Left ventricle myocardium inferior (tissue), 1 donor: ENCODE measurements at regions not wholly inside any gene's neighbourhood (a gene's known extent, or its start where the extent isn't known, plus 50 kb on each side); places are given as distances from the start of the nearest gene placed in this dataset.
A peak's percentile ranks its signal among the peaks of the same experiment; 100 is the strongest.

Experiments used
- DNase-seq: peaks from one replicate; pipeline ENCODE4 v3.0.0-alpha.2; 2020
- H3K27ac ChIP-seq: fragments of 200-600 bp; replicated peaks from 2 replicates; pipeline ENCODE4 v1.8.0; 2021
- H3K27me3 ChIP-seq: fragments of 200-600 bp; 2 replicates; pipeline ENCODE4 v1.8.0; 2021; ENCODE audit warnings: low read depth
- H3K36me3 ChIP-seq: fragments of 200-600 bp; 2 replicates; pipeline ENCODE4 v1.8.0; 2021
- H3K4me1 ChIP-seq: fragments of 200-600 bp; 2 replicates; pipeline ENCODE4 v1.8.0; 2021
- H3K4me3 ChIP-seq: fragments of 200-600 bp; 2 replicates; pipeline ENCODE4 v1.8.0; 2021; ENCODE audit warnings: mild to moderate bottlenecking, moderate library complexity
- H3K9me3 ChIP-seq: fragments of 200-600 bp; replicated peaks from 2 replicates; pipeline ENCODE4 v1.8.0; 2021
- intact Hi-C: fragments of 100-400 bp; cut with micrococcal nuclease; formaldehyde crosslinking; loops from one replicate; pipeline ENCODE4 v1.11.0; 2022
- TF ChIP-seq, protein P1 (sequence below): fragments of 200-600 bp; IDR thresholded peaks from 2 replicates; pipeline ENCODE4 v1.8.0; 2021; ENCODE audit warnings: antibody characterized with exemption, mild to moderate bottlenecking, borderline replicate concordance
- donor health status: DM: no; HTN: yes; CAD: no; lungs with severe emphysema.

DNA sequence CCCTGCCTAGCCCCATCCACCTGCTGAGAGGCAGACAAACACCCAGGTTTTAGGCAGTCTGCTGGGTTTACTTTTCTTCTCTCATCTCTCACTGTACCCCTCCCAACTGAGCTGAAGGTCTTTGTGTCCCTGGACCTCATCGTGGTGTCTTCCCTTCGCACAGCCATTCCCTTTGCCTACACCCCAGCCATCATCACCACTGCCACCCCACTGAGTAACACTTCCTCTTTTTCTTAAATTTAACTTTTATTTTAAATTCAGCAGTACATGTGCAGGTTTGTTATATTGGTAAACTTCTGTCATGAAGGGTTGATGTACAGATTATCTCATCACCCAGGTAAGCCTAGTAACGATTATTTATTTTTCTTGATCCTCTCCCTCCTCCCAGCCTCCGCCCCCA lies 188.3 kb upstream of the MON1B start:
- no peaks in the 10 kb centered on the region for H3K27me3 ChIP-seq
- no peak for DNase-seq
- no peaks in the 10 kb centered on the region for H3K36me3 ChIP-seq
- TF ChIP-seq, protein P1, sequence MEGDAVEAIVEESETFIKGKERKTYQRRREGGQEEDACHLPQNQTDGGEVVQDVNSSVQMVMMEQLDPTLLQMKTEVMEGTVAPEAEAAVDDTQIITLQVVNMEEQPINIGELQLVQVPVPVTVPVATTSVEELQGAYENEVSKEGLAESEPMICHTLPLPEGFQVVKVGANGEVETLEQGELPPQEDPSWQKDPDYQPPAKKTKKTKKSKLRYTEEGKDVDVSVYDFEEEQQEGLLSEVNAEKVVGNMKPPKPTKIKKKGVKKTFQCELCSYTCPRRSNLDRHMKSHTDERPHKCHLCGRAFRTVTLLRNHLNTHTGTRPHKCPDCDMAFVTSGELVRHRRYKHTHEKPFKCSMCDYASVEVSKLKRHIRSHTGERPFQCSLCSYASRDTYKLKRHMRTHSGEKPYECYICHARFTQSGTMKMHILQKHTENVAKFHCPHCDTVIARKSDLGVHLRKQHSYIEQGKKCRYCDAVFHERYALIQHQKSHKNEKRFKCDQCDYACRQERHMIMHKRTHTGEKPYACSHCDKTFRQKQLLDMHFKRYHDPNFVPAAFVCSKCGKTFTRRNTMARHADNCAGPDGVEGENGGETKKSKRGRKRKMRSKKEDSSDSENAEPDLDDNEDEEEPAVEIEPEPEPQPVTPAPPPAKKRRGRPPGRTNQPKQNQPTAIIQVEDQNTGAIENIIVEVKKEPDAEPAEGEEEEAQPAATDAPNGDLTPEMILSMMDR: no peak
- H3K9me3 ChIP-seq: no peaks in the 10 kb centered on the region
- no peak overlapping the region for H3K4me3 ChIP-seq
- no peaks in the 10 kb centered on the region for H3K4me1 ChIP-seq
- intact Hi-C loops: no loop called here
- no peak overlapping the region for H3K27ac ChIP-seq

DNA sequence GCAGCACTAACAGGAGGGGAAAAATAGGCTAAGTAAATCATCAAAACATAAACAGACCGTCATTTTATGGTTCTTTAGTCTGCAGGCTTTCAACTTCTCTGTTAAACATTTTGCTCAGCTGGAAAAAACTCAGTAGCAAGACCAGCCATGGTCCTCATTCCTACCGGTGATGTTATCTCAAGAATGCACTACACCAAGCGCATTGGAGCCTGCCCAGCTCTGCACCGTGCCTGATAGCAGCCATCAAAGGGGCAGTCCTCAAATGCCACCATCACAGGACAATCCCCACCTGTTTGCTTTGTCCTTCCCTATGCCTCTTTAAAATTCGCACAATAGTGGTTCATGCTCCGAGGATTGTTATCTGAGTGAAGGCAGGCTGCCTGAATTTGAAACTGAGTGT lies 181.5 kb upstream of the MON1B start:
- DNase-seq: peak; percentile 19

DNA sequence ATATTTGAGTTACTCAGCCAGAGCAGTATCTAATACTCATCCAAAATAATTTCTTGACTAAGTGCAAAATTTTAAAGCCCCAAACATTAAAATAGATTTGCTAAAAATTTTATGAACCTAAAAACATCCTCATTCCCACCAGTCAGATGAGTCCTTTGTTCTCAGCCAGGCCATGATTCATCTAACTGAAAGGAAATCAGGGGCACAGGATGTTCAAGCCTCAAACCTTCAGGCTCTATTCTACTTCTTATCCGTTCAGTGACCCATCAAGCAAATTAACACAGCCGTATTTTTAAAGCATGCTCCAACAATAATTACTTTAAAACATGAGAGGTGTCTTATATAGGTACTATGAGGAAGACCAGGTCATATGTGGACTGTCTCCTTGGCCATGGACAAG lies 176.5 kb upstream of the MON1B start:
- H3K9me3 ChIP-seq: peaks cover 15% of the 10 kb centered on the region
- no peak overlapping the region for H3K4me3 ChIP-seq
- intact Hi-C loops: no loop called here
- DNase-seq: no peak
- no peaks in the 10 kb centered on the region for H3K27me3 ChIP-seq
- no peaks in the 10 kb centered on the region for H3K4me1 ChIP-seq
- no peak overlapping the region for H3K27ac ChIP-seq
- TF ChIP-seq, protein P1: no peak
- no peaks in the 10 kb centered on the region for H3K36me3 ChIP-seq

More for the DNA sequence above, 181.5 kb upstream of the MON1B start:
- intact Hi-C loops: no loop called here
- Histone ChIP-seq H3K27me3 (no peaks in the 10 kb centered on the region), H3K36me3 (no peaks in the 10 kb centered on the region), H3K27ac (peak overlapping the region; percentile 30), H3K4me1 (no peaks in the 10 kb centered on the region), H3K9me3 (peaks cover 15% of the 10 kb centered on the region), H3K4me3 (no peak overlapping the region)
- TF ChIP-seq, protein P1: no peak

DNA sequence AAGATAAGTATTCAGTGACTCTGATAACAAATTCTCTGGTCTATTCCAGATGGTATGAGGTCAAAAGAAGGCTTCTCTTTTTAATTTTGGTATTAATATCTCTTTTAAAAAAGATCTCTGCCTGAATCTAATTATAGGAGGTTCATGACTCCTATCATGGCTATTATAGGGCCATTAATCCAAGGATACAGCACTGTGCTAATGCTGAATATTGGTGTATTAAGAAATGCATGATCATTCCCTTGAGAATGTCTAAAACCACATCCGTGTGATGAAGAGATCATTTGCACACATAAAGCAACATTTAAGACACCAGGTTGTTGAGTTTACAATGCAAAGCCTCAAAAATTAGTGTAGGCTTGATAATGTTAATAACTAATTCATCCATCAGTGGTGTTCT lies 160.4 kb upstream of the MON1B start:
- Histone ChIP-seq H3K9me3 (peaks cover 9% of the 10 kb centered on the region), H3K4me3 (no peak overlapping the region), H3K4me1 (no peaks in the 10 kb centered on the region), H3K27me3 (no peaks in the 10 kb centered on the region), H3K27ac (no peak overlapping the region), H3K36me3 (no peaks in the 10 kb centered on the region)
- intact Hi-C loops: no loop called here
- DNase-seq: no peak
- TF ChIP-seq, protein P1: no peak

DNA sequence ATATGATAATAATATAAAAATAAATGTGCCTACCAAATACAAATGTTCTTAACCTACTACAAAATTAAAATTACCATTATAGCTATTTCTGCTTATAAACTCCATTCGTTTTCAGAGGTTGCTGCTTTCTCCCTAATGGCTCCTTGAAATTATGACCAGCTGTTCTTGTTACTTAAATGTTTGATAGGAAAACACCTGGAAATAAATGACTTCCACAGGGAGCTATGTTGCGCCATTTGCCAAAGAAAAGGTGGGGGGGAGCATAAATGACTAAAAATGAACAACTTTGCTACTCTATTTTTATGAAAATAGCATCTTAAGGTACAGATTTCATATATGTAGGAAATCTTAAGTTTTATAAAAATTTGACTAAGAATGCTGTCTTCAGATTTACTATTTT lies 157.5 kb upstream of the MON1B start:
- no peak overlapping the region for H3K4me3 ChIP-seq
- no peak for DNase-seq
- intact Hi-C loops: no loop called here

More for the DNA sequence above, 157.5 kb upstream of the MON1B start:
- no peaks in the 10 kb centered on the region for H3K4me1 ChIP-seq
- no peaks in the 10 kb centered on the region for H3K36me3 ChIP-seq
- H3K27me3 ChIP-seq: no peaks in the 10 kb centered on the region
- TF ChIP-seq, protein P1: no peak
- peaks cover 9% of the 10 kb centered on the region for H3K9me3 ChIP-seq
- no peak overlapping the region for H3K27ac ChIP-seq
